AG09309 (cell line): ENCODE measurements at regions not wholly inside any gene's neighbourhood (a gene's known extent, or its start where the extent isn't known, plus 50 kb on each side); places are given as distances from the start of the nearest gene placed in this dataset.

ENCODE experiments used
- DNase-seq: peaks from one replicate; pipeline ENCODE4 v3.0.0-alpha.2; 2010; ENCODE audit warnings: low read depth
- H3K4me3 ChIP-seq: 2 replicates; pipeline ENCODE4 v1.5.1; 2011; ENCODE audit warnings: mild to moderate bottlenecking, low read depth, low read length, moderate library complexity; ENCODE audit not compliant: control insufficient read depth
- TF ChIP-seq, protein P1 (sequence below): IDR thresholded peaks from 2 replicates; pipeline ENCODE4 v1.5.1; 2011; ENCODE audit warnings: mild to moderate bottlenecking, low read depth, low read length, inconsistent platforms; ENCODE audit not compliant: insufficient read depth, control insufficient read depth; ENCODE audit errors: missing control alignments

DNA sequence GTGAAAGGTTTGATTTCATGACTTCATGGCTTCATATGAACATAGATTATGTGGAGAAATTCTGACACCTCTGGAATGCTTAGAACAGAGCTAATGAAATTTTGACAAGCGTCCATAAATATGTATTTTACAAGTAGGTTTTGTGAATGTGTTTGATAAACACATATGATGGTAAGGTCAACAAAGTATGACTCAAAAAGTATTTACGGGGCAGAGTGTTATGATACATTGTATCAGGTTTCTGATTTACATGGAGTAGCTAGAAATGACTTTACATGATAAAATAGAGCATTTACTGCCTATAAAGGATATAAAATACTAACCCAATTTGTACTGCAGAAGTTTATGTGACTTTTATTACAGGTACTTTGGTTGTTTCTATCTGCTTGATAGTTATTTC is 206.3 kb downstream of the MDFIC start:
- H3K4me3 ChIP-seq: no peak overlapping the region
- TF ChIP-seq, protein P1, sequence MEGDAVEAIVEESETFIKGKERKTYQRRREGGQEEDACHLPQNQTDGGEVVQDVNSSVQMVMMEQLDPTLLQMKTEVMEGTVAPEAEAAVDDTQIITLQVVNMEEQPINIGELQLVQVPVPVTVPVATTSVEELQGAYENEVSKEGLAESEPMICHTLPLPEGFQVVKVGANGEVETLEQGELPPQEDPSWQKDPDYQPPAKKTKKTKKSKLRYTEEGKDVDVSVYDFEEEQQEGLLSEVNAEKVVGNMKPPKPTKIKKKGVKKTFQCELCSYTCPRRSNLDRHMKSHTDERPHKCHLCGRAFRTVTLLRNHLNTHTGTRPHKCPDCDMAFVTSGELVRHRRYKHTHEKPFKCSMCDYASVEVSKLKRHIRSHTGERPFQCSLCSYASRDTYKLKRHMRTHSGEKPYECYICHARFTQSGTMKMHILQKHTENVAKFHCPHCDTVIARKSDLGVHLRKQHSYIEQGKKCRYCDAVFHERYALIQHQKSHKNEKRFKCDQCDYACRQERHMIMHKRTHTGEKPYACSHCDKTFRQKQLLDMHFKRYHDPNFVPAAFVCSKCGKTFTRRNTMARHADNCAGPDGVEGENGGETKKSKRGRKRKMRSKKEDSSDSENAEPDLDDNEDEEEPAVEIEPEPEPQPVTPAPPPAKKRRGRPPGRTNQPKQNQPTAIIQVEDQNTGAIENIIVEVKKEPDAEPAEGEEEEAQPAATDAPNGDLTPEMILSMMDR: no peak
- DNase-seq: no peak

DNA sequence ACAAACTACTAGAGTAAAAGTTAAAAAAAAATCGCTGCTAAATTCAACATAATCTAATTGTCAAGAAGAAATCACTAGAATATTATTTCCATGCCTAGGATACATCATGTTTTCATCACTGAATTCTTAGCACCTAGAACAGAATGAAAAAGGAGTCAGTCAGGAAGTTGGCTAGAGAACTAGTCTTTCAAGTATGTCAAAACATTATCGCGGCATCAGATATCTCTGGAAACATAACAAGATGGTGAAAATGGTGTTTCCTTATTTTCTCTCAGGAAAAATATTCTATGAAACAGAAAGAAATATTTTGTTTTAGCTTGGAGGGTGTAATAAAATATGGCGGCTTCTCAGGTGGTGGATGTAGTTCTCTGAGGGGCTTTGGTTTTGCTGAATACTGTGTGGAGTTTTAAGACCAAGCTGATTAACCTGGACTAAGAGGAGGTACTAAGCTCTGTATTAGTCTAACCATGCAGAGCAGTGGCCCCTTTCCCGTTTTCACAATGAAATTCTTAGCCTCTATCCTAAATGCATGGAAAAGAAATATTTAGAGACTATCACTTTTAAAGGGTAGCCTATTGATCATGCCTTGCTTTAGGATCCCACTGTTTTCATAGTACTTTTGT is 205.6 kb downstream of the MDFIC start:
- DNase-seq: no peak
- no peak overlapping the region for H3K4me3 ChIP-seq
- TF ChIP-seq, protein P1: no peak

DNA sequence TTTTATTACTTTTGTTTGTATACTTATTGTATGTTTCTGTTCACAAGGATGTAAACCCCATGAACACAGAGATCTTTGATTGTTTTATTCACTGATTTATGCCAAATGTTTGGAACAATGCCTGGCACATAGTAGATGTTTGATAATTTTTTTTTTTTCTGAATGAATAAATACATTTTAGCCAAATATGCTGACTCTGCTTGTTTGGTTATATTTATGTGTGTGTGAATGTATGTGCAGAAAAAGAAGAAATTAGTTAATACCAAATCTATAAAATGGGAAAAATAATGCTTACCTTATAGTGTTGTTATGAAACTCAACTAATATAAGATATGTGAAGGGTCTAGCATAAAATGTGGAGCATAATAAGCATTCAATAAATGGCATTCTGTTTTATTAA is 203.9 kb downstream of the MDFIC start:
- H3K4me3 ChIP-seq: no peak overlapping the region
- DNase-seq: no peak
- TF ChIP-seq, protein P1: no peak

DNA sequence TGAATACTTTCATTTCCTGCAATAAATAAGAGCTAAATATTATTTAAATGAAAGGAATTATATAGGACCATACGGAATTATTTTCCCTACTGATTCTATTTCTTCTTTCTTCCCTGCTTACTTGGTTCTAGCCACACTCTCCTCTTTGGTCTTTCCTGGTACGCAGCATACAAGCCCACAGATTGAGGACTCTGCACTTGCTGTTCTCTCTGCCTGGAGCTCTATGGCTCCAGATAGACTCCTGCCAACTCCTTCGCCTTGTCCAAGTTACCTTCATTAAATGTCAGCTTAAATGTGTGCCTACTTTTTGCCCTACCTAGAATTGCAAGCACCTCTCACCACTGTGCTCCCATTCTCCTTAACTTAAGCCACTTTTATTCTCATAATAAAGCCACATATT is 203.4 kb downstream of the MDFIC start:
- TF ChIP-seq, protein P1: no peak
- H3K4me3 ChIP-seq: no peak overlapping the region
- DNase-seq: no peak

DNA sequence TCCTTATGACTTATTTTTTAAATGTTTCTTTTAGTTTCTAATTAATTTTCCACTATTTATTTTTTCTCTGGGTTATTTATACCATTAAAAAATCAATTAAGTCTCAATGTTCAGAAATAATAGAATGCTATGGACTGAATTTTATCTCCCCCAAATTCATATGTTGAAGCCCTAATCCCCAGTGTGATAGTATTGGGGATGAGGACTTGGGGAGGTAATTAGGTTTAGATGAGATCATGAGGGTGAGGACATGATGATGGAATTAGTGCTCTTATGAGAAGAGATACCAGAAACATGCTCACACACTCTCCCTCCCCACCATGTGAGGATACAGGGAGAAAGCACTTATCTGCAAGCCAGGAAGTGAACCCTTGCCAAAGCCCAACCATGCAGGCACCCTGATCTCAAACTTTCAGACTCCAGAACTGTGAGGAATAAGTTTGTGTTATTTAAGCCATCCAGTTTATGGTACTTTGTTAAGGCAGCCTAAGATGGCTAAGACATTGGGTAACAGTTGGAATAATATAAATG is 202.6 kb downstream of the MDFIC start:
- no peak overlapping the region for H3K4me3 ChIP-seq
- TF ChIP-seq, protein P1: no peak
- DNase-seq: no peak

DNA sequence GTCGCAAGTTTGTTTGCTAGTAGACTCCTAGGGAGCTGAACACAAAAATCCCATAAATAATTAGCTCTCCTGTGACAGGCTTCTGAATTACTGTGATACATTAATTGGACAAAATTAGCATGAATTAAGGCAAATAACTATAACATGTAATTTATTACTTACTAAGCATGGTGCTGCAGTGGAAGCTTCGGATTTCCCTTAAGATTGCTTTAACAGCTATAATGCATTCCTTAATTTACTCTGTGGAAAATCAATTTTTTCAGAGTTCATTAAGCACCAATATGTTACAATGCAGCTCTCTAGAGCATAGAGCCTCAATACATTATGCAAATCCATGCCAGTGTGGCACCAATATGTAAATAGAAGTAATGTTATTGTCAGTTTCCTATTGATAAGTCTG is 201.5 kb downstream of the MDFIC start:
- DNase-seq: no peak
- TF ChIP-seq, protein P1: no peak
- no peak overlapping the region for H3K4me3 ChIP-seq
